Upper lobe of left lung (tissue), 6 donors: ENCODE measurements at regions not wholly inside any gene's neighbourhood (a gene's known extent, or its start where the extent isn't known, plus 50 kb on each side); places are given as distances from the start of the nearest gene placed in this dataset.

ENCODE experiments used
- ATAC-seq, 2 donors: fragments of 200-7000 bp; cut with Tn5 transposase; one replicate each; pipeline ENCODE4 v1.9.1; 2022; ENCODE audit warnings: mild to moderate bottlenecking in 2 of 2, moderate library complexity in 2 of 2; ENCODE audit not compliant: low FRiP score in 2 of 2
- DNase-seq, 2 donors: peaks; one replicate each; pipeline ENCODE4 v3.0.0-alpha.2; 2019 to 2020
- H3K27ac ChIP-seq, 4 donors: fragments of 200-600 bp; sonication (generic); one replicate each; pipeline ENCODE4 v1.5.1; 2016 to 2019
- H3K27me3 ChIP-seq, 4 donors: fragments of 200-600 bp; sonication (generic); one replicate each; pipeline ENCODE4 v1.5.1; 2017 to 2019
- H3K36me3 ChIP-seq, 4 donors: fragments of 200-600 bp; sonication (generic); one replicate each; pipeline ENCODE4 v1.5.1; 2016 to 2019
- H3K4me1 ChIP-seq, 4 donors: fragments of 200-600 bp; sonication (generic); one replicate each; pipeline ENCODE4 v1.5.1; 2018 to 2019
- H3K4me3 ChIP-seq, 4 donors: fragments of 200-600 bp; sonication (generic); one replicate each; pipeline ENCODE4 v1.5.1; 2017 to 2019; ENCODE audit warnings: mild to moderate bottlenecking in 2 of 4, moderate library complexity in 1 of 4
- H3K9me3 ChIP-seq, 4 donors: fragments of 200-600 bp; sonication (generic); one replicate each; pipeline ENCODE4 v1.5.1; 2018 to 2019
- CTCF ChIP-seq, 6 experiments: fragments of 450-650 bp in 4 of 6; fragments of 200-600 bp in 2 of 6; sonication (generic) in 2 of 6; IDR thresholded peaks; one replicate each; pipeline ENCODE4 v1.5.1; 2016 to 2019; ENCODE audit warnings: antibody characterized with exemption in 6 of 6
- EP300 ChIP-seq, 4 donors: sonication (generic); formaldehyde crosslinking; IDR thresholded peaks; one replicate each; pipeline ENCODE4 v1.5.1; 2017; ENCODE audit warnings: antibody characterized with exemption in 4 of 4, control low read depth in 2 of 4
- POLR2A ChIP-seq, 4 donors: fragments of 450-650 bp; IDR thresholded peaks; one replicate each; pipeline ENCODE4 v1.5.1; 2016 to 2017; ENCODE audit warnings: antibody characterized with exemption in 4 of 4, mild to moderate bottlenecking in 2 of 4
- POLR2AphosphoS5 ChIP-seq, 2 donors: sonication (generic); formaldehyde crosslinking; IDR thresholded peaks; one replicate each; pipeline ENCODE4 v1.5.1; 2017; ENCODE audit warnings: antibody characterized with exemption in 2 of 2
- WGBS, 2 donors: methylation state at CpG; one replicate each; pipeline ENCODE4 v1.1.5; 2017 to 2018; 5-methylcytosine and 5-hydroxymethylcytosine counted together
- donor health status: DM: no; HTN: no; CAD: no; lungs with moderate emphysema.
- donor health status: DM: no; HTN: yes; CAD: no; lungs with severe emphysema.

GRCh38 chr9:26244661-26245451 lies 566.6 kb upstream of the TUSC1 start:
- Histone ChIP-seq H3K4me3 (no peak overlapping the region), H3K27ac (no peak overlapping the region), H3K36me3 (no peaks in the 10 kb centered on the region), H3K27me3 (no peaks in the 10 kb centered on the region), H3K9me3 (no peaks in the 10 kb centered on the region), H3K4me1 (no peaks in the 10 kb centered on the region)
- no peak for TF ChIP-seq POLR2A (IDR thresholded peaks at IDR 0.05)
- no peak for TF ChIP-seq EP300 (IDR thresholded peaks at IDR 0.05)
- TF ChIP-seq CTCF (IDR thresholded peaks at IDR 0.05) = no peak
- no peak for TF ChIP-seq POLR2AphosphoS5 (IDR thresholded peaks at IDR 0.05)
- DNase-seq (no peak), ATAC-seq (no peak)
- WGBS, 2 donors = 67 to 82% methylated on average over 1 of the region's 1 CpG

- Histone ChIP-seq H3K4me1 (no peaks in the 10 kb centered on the region), H3K9me3 (no peaks in the 10 kb centered on the region), H3K36me3 (no peaks in the 10 kb centered on the region), H3K27me3 (no peaks in the 10 kb centered on the region), H3K4me3 (no peak overlapping the region), H3K27ac (no peak overlapping the region)
- TF ChIP-seq POLR2AphosphoS5 (IDR thresholded peaks at IDR 0.05) (no peak), CTCF (IDR thresholded peaks at IDR 0.05) (no peak), EP300 (IDR thresholded peaks at IDR 0.05) (no peak), POLR2A (IDR thresholded peaks at IDR 0.05) (no peak)
- ATAC-seq (no peak), DNase-seq (no peak)
- WGBS, 2 donors = 73 to 79% methylated on average over 4 of the region's 4 CpGs
Measured at GRCh38 chr9:26243726-26244125, 565.5 kb upstream of the TUSC1 start.

GRCh38 chr9:26243029-26243697 lies 564.9 kb upstream of the TUSC1 start:
- H3K36me3 ChIP-seq = no peaks in the 10 kb centered on the region
- H3K27ac ChIP-seq = no peak overlapping the region
- no peaks in the 10 kb centered on the region for H3K4me1 ChIP-seq
- WGBS, 2 donors = 88 to 89% methylated on average over 4 of the region's 4 CpGs
- no peaks in the 10 kb centered on the region for H3K27me3 ChIP-seq
- H3K4me3 ChIP-seq = no peak overlapping the region
- ATAC-seq (no peak), DNase-seq (no peak)
- no peaks in the 10 kb centered on the region for H3K9me3 ChIP-seq
- TF ChIP-seq POLR2A (IDR thresholded peaks at IDR 0.05) (no peak), EP300 (IDR thresholded peaks at IDR 0.05) (no peak), CTCF (IDR thresholded peaks at IDR 0.05) (no peak), POLR2AphosphoS5 (IDR thresholded peaks at IDR 0.05) (no peak)

- Histone ChIP-seq H3K27me3 (no peaks in the 10 kb centered on the region), H3K4me3 (no peak overlapping the region), H3K9me3 (no peaks in the 10 kb centered on the region), H3K27ac (no peak overlapping the region), H3K36me3 (no peaks in the 10 kb centered on the region), H3K4me1 (no peaks in the 10 kb centered on the region)
- no peak for TF ChIP-seq CTCF (IDR thresholded peaks at IDR 0.05)
- TF ChIP-seq POLR2A (IDR thresholded peaks at IDR 0.05) = no peak
- no peak for TF ChIP-seq EP300 (IDR thresholded peaks at IDR 0.05)
- no peak for TF ChIP-seq POLR2AphosphoS5 (IDR thresholded peaks at IDR 0.05)
- 73 to 82% methylated on average over 2 of the region's 2 CpGs for WGBS, 2 donors
- DNase-seq (no peak), ATAC-seq (no peak)
Measured at GRCh38 chr9:26240020-26240419, 561.8 kb upstream of the TUSC1 start.
